ENCODE measurements at regions not wholly inside any gene's neighbourhood (a gene's known extent, or its start where the extent isn't known, plus 50 kb on each side); places are given as distances from the start of the nearest gene placed in this dataset.
"Not testable (repeated sequence)": the region's sequence is repeated elsewhere in the genome, so short reads cannot be mapped to it uniquely, and the experiment has no call there.

GRCh38 chr1:143718524-143718923 is 253.3 kb downstream of the FAM72C start:
- H3K4me3 Mint-ChIP-seq = no peak overlapping the region
- Histone ChIP-seq H3K27me3 (ENCODE audit: control insufficient read depth, insufficient read depth, low read length) (no peaks in the 10 kb centered on the region), H3K4me3 (ENCODE audit: low read length) (no peak overlapping the region), H3K36me3 (ENCODE audit: control insufficient read depth, insufficient read depth, low read length) (no peaks in the 10 kb centered on the region), H3K27ac (ENCODE audit: low read length) (no peak overlapping the region), H3K4me1 (ENCODE audit: control insufficient read depth, insufficient read depth, low read length) (no peaks in the 10 kb centered on the region), H3K9me3 (ENCODE audit: control insufficient read depth, insufficient read depth, low read length) (no peaks in the 10 kb centered on the region)
- peaks cover 6 to 29% of the 10 kb centered on the region in 2 donors for H3K27me3 Mint-ChIP-seq (ENCODE audit: low read depth in 2 of 2)
- H3K4me1 Mint-ChIP-seq = no peaks in the 10 kb centered on the region
- ATAC-seq (no peak), DNase-seq (no peak)
- H3K9me3 Mint-ChIP-seq = peaks cover 0 to 2% of the 10 kb centered on the region in 2 donors
- no peaks in the 10 kb centered on the region for H3K36me3 Mint-ChIP-seq
- H3K27ac Mint-ChIP-seq = no peak overlapping the region
- WGBS (ENCODE audit: insufficient coverage) = 96% methylated on average over 1 of the region's 2 CpGs
- TF ChIP-seq CTCF (IDR thresholded peaks at IDR 0.05) = no peak
- intact Hi-C loops (cut with micrococcal nuclease) = no loop called here

- no peaks in the 10 kb centered on the region for H3K27me3 ChIP-seq (ENCODE audit: control insufficient read depth, insufficient read depth, low read length)
- H3K4me3 ChIP-seq (ENCODE audit: low read length) = no peak overlapping the region
- Mint-ChIP-seq H3K9me3 (peaks cover 0 to 2% of the 10 kb centered on the region in 2 donors), H3K4me3 (no peak overlapping the region), H3K27ac (no peak overlapping the region), H3K36me3 (no peaks in the 10 kb centered on the region), H3K4me1 (no peaks in the 10 kb centered on the region), H3K27me3 (ENCODE audit: low read depth in 2 of 2) (peaks cover 3 to 24% of the 10 kb centered on the region in 2 donors)
- ATAC-seq (no peak), DNase-seq (no peak)
- no peaks in the 10 kb centered on the region for H3K36me3 ChIP-seq (ENCODE audit: control insufficient read depth, insufficient read depth, low read length)
- no peak for TF ChIP-seq CTCF (IDR thresholded peaks at IDR 0.05)
- no peaks in the 10 kb centered on the region for H3K9me3 ChIP-seq (ENCODE audit: control insufficient read depth, insufficient read depth, low read length)
- WGBS (ENCODE audit: insufficient coverage) = 52% methylated on average over 16 of the region's 16 CpGs
- intact Hi-C loops (cut with micrococcal nuclease) = no loop called here
- no peaks in the 10 kb centered on the region for H3K4me1 ChIP-seq (ENCODE audit: control insufficient read depth, insufficient read depth, low read length)
- H3K27ac ChIP-seq (ENCODE audit: low read length) = no peak overlapping the region
Observed at GRCh38 chr1:143718021-143718420, 253.8 kb downstream of the FAM72C start.

GRCh38 chr1:143717434-143717833 is 254.4 kb downstream of the FAM72C start:
- no peak for TF ChIP-seq CTCF (IDR thresholded peaks at IDR 0.05)
- Histone ChIP-seq H3K4me3 (ENCODE audit: low read length) (no peak overlapping the region), H3K9me3 (ENCODE audit: control insufficient read depth, insufficient read depth, low read length) (no peaks in the 10 kb centered on the region), H3K27ac (ENCODE audit: low read length) (no peak overlapping the region), H3K27me3 (ENCODE audit: control insufficient read depth, insufficient read depth, low read length) (no peaks in the 10 kb centered on the region), H3K4me1 (ENCODE audit: control insufficient read depth, insufficient read depth, low read length) (no peaks in the 10 kb centered on the region), H3K36me3 (ENCODE audit: control insufficient read depth, insufficient read depth, low read length) (no peaks in the 10 kb centered on the region)
- Mint-ChIP-seq H3K36me3 (no peaks in the 10 kb centered on the region), H3K27ac (no peak overlapping the region), H3K9me3 (peaks cover 0 to 2% of the 10 kb centered on the region in 2 donors), H3K27me3 (ENCODE audit: low read depth in 2 of 2) (peaks cover 3 to 22% of the 10 kb centered on the region in 2 donors), H3K4me1 (no peaks in the 10 kb centered on the region), H3K4me3 (no peak overlapping the region)
- intact Hi-C loops (cut with micrococcal nuclease) = no loop called here
- 39% methylated on average over 21 of the region's 21 CpGs for WGBS (ENCODE audit: insufficient coverage)
- DNase-seq = no peak
- no peak for ATAC-seq

- H3K4me1 Mint-ChIP-seq; ATAC-seq; H3K4me3 ChIP-seq (ENCODE audit: low read length); intact Hi-C loops (cut with micrococcal nuclease); H3K27ac ChIP-seq (ENCODE audit: low read length); DNase-seq; H3K9me3 Mint-ChIP-seq; H3K36me3 Mint-ChIP-seq; H3K27ac Mint-ChIP-seq; H3K9me3 ChIP-seq (ENCODE audit: control insufficient read depth, insufficient read depth, low read length); H3K36me3 ChIP-seq (ENCODE audit: control insufficient read depth, insufficient read depth, low read length); H3K4me1 ChIP-seq (ENCODE audit: control insufficient read depth, insufficient read depth, low read length); H3K27me3 ChIP-seq (ENCODE audit: control insufficient read depth, insufficient read depth, low read length); H3K4me3 Mint-ChIP-seq: not testable (repeated sequence)
- WGBS (ENCODE audit: insufficient coverage) = 81% methylated on average over 4 of the region's 4 CpGs
- peaks cover 3 to 20% of the 10 kb centered on the region in 2 donors for H3K27me3 Mint-ChIP-seq (ENCODE audit: low read depth in 2 of 2)
Observed at GRCh38 chr1:143714913-143715312, 256.9 kb downstream of the FAM72C start.

- H3K36me3 ChIP-seq (ENCODE audit: control insufficient read depth, insufficient read depth, low read length); ATAC-seq; H3K4me1 Mint-ChIP-seq; intact Hi-C loops (cut with micrococcal nuclease); H3K27me3 ChIP-seq (ENCODE audit: control insufficient read depth, insufficient read depth, low read length); H3K4me1 ChIP-seq (ENCODE audit: control insufficient read depth, insufficient read depth, low read length); H3K9me3 Mint-ChIP-seq; H3K27ac ChIP-seq (ENCODE audit: low read length); H3K36me3 Mint-ChIP-seq; H3K4me3 Mint-ChIP-seq; H3K9me3 ChIP-seq (ENCODE audit: control insufficient read depth, insufficient read depth, low read length); H3K27ac Mint-ChIP-seq; H3K4me3 ChIP-seq (ENCODE audit: low read length): not testable (repeated sequence)
- peaks cover 5 to 33% of the 10 kb centered on the region in 2 donors for H3K27me3 Mint-ChIP-seq (ENCODE audit: low read depth in 2 of 2)
- peak in 1 of 2 donors; percentile 26 for DNase-seq
- WGBS (ENCODE audit: insufficient coverage) = 21% methylated on average over 8 of the region's 10 CpGs
Observed at GRCh38 chr1:143709606-143710259, 262.1 kb downstream of the FAM72C start.

GRCh38 chr1:143702739-143703138 is 269.0 kb downstream of the FAM72C start:
- H3K36me3 ChIP-seq (ENCODE audit: control insufficient read depth, insufficient read depth, low read length); H3K4me1 ChIP-seq (ENCODE audit: control insufficient read depth, insufficient read depth, low read length); ATAC-seq; H3K9me3 Mint-ChIP-seq; DNase-seq; H3K9me3 ChIP-seq (ENCODE audit: control insufficient read depth, insufficient read depth, low read length); H3K4me3 ChIP-seq (ENCODE audit: low read length); H3K27ac ChIP-seq (ENCODE audit: low read length); intact Hi-C loops (cut with micrococcal nuclease); H3K36me3 Mint-ChIP-seq; H3K27ac Mint-ChIP-seq; H3K4me3 Mint-ChIP-seq; H3K4me1 Mint-ChIP-seq: not testable (repeated sequence)
- peaks cover 17% of the 10 kb centered on the region for H3K27me3 ChIP-seq (ENCODE audit: control insufficient read depth, insufficient read depth, low read length)
- WGBS (ENCODE audit: insufficient coverage) = 97% methylated on average over 5 of the region's 27 CpGs
- H3K27me3 Mint-ChIP-seq (ENCODE audit: low read depth in 2 of 2) = peaks cover 12 to 41% of the 10 kb centered on the region in 2 donors

Data from natural killer cell (primary cell).